Lower leg skin (tissue), 3 donors: ENCODE measurements at regions not wholly inside any gene's neighbourhood (a gene's known extent, or its start where the extent isn't known, plus 50 kb on each side); places are given as distances from the start of the nearest gene placed in this dataset.

Experiments
- POLR2A ChIP-seq, 2 donors: fragments of 450-650 bp; IDR thresholded peaks; one replicate each; pipeline ENCODE4 v1.6.1; 2016 to 2017; ENCODE audit warnings: antibody characterized with exemption in 2 of 2, mild to moderate bottlenecking in 1 of 2, moderate library complexity in 1 of 2
- TF ChIP-seq, protein P1 (sequence below), 3 donors: fragments of 450-650 bp; IDR thresholded peaks; one replicate each; pipeline ENCODE4 v1.5.1; 2016; ENCODE audit warnings: antibody characterized with exemption in 3 of 3, mild to moderate bottlenecking in 3 of 3, moderate library complexity in 2 of 3

DNA sequence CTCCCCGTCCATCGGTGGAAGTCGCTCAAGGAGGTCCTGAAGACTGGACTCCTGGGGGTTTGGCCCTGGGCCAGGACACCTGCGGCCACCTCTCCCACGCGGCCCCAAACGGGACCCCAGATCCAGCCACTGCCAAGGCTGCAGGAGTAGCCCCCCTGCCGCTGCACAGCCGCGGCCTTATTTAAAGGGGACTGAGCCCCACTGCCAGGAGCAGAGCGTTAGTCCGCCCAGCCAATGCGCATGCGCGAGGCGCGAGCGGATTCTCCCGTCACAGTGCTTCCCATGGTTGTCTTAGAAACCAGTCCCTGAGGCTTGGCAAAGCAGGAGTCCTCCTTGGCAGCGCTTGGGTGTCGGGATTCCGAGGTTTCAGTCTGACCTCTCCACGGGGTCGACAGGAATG is 320.0 kb downstream of the ZNF716 start:
- no peak for TF ChIP-seq POLR2A (IDR thresholded peaks at IDR 0.05)
- TF ChIP-seq, protein P1, sequence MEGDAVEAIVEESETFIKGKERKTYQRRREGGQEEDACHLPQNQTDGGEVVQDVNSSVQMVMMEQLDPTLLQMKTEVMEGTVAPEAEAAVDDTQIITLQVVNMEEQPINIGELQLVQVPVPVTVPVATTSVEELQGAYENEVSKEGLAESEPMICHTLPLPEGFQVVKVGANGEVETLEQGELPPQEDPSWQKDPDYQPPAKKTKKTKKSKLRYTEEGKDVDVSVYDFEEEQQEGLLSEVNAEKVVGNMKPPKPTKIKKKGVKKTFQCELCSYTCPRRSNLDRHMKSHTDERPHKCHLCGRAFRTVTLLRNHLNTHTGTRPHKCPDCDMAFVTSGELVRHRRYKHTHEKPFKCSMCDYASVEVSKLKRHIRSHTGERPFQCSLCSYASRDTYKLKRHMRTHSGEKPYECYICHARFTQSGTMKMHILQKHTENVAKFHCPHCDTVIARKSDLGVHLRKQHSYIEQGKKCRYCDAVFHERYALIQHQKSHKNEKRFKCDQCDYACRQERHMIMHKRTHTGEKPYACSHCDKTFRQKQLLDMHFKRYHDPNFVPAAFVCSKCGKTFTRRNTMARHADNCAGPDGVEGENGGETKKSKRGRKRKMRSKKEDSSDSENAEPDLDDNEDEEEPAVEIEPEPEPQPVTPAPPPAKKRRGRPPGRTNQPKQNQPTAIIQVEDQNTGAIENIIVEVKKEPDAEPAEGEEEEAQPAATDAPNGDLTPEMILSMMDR (IDR thresholded peaks at IDR 0.05): no peak
